MCF 10A (cell line): ENCODE measurements at regions not wholly inside any gene's neighbourhood (a gene's known extent, or its start where the extent isn't known, plus 50 kb on each side); places are given as distances from the start of the nearest gene placed in this dataset.
"Not testable (repeated sequence)": the region's sequence is repeated elsewhere in the genome, so short reads cannot be mapped to it uniquely, and the experiment has no call there.

Experiments used
- BruUV-seq: library from RNA; stranded (reverse); fragments of 400-500 nt; replicated peaks from 2 replicates; lab custom pipeline; 2021; lab: Mats Ljungman, UMichigan
- CTCF ChIA-PET: fragments of 300-600 bp; sonication (Branson Sonifier 250); formaldehyde crosslinking; extraction: SDS; loops from one replicate; lab custom pipeline; 2021; ENCODE audit warnings: antibody characterized with exemption, inconsistent platforms; lab: Yijun Ruan, JAX
- POLR2A ChIA-PET: fragments of 300-600, 350-650 bp; sonication (Branson Sonifier 250); formaldehyde crosslinking; extraction: SDS; loops from one replicate; lab custom pipeline; 2020; ENCODE audit warnings: antibody characterized with exemption, inconsistent platforms; lab: Yijun Ruan, JAX
- DNase-seq: peaks from one replicate; pipeline ENCODE4 v3.0.0-alpha.2; 2018; ENCODE audit not compliant: unreplicated experiment
- H3K27ac Mint-ChIP-seq: one replicate; pipeline ENCODE4 v1.8.0; 2022; ENCODE audit warnings: mild to moderate bottlenecking, low read depth, mixed read lengths; ENCODE audit not compliant: unreplicated experiment
- H3K27me3 Mint-ChIP-seq: one replicate; pipeline ENCODE4 v1.8.0; 2022; ENCODE audit warnings: mixed read lengths; ENCODE audit not compliant: insufficient read depth, unreplicated experiment
- H3K36me3 Mint-ChIP-seq: one replicate; pipeline ENCODE4 v1.8.0; 2022; ENCODE audit warnings: mild to moderate bottlenecking, moderate library complexity, mixed read lengths; ENCODE audit not compliant: insufficient read depth, unreplicated experiment
- H3K4me1 Mint-ChIP-seq: one replicate; pipeline ENCODE4 v1.8.0; 2022; ENCODE audit warnings: mixed read lengths; ENCODE audit not compliant: insufficient read depth, unreplicated experiment
- H3K4me3 Mint-ChIP-seq: one replicate; pipeline ENCODE4 v1.8.0; 2022; ENCODE audit warnings: mild to moderate bottlenecking, moderate library complexity, mixed read lengths; ENCODE audit not compliant: unreplicated experiment
- H3K9me3 Mint-ChIP-seq: one replicate; pipeline ENCODE4 v1.8.0; 2022; ENCODE audit warnings: mixed read lengths; ENCODE audit not compliant: unreplicated experiment
- CTCF ChIP-seq: fragments of 200-600 bp; IDR thresholded peaks from one replicate; pipeline ENCODE4 v1.8.0; 2022; ENCODE audit warnings: antibody characterized with exemption, mild to moderate bottlenecking; ENCODE audit not compliant: unreplicated experiment
- intact Hi-C: fragments of 100-400 bp; cut with micrococcal nuclease; formaldehyde crosslinking; loops from 2 replicates; pipeline ENCODE4 v1.14.1; 2022

GRCh38 chr3:40689837-40690236 is 165.1 kb downstream of the ZNF621 start:
- peaks cover 13% of the 10 kb centered on the region for H3K4me1 Mint-ChIP-seq
- POLR2A ChIA-PET = no interaction called here
- TF ChIP-seq CTCF = no peak
- no peaks in the 10 kb centered on the region for H3K27me3 Mint-ChIP-seq
- intact Hi-C loops = no loop called here
- H3K9me3 Mint-ChIP-seq = no peaks in the 10 kb centered on the region
- H3K36me3 Mint-ChIP-seq = no peaks in the 10 kb centered on the region
- no TSS peak for BruUV-seq
- CTCF ChIA-PET = interaction anchor here (0.7 to 1.0 kb wide), 2 partner anchors 9 to 163 kb away, joined by 3 to 4 read pairs; no protein-coding TSS in a partner anchor
- H3K4me3 Mint-ChIP-seq = no peak overlapping the region
- no peak overlapping the region for H3K27ac Mint-ChIP-seq
- no peak for DNase-seq

- Mint-ChIP-seq H3K9me3 (no peaks in the 10 kb centered on the region), H3K36me3 (no peaks in the 10 kb centered on the region), H3K4me1 (peaks cover 13% of the 10 kb centered on the region), H3K27me3 (no peaks in the 10 kb centered on the region), H3K27ac (peak overlapping the region; percentile 35), H3K4me3 (no peak overlapping the region)
- BruUV-seq = no TSS peak
- intact Hi-C loops = no loop called here
- ChIA-PET CTCF (interaction anchor here (0.6 to 1.0 kb wide), 5 partner anchors 8 to 1181 kb away, joined by 3 to 4 read pairs (median 3); no protein-coding TSS in a partner anchor), POLR2A (interaction anchor here (1.2 kb wide), 1 partner anchor 26 kb away, joined by 3 read pairs; no protein-coding TSS in a partner anchor)
- peak; percentile 69 for DNase-seq
- TF ChIP-seq CTCF = no peak
Measured at GRCh38 chr3:40690749-40691451, 166.1 kb downstream of the ZNF621 start.

GRCh38 chr3:40691452-40691861 is 166.7 kb downstream of the ZNF621 start:
- Mint-ChIP-seq H3K4me3 (no peak overlapping the region), H3K36me3 (no peaks in the 10 kb centered on the region), H3K27me3 (no peaks in the 10 kb centered on the region), H3K9me3 (no peaks in the 10 kb centered on the region), H3K27ac (no peak overlapping the region), H3K4me1 (peaks cover 13% of the 10 kb centered on the region)
- no peak for TF ChIP-seq CTCF
- peak; percentile 43 for DNase-seq
- CTCF ChIA-PET = no interaction called here
- intact Hi-C loops = no loop called here
- BruUV-seq = no TSS peak
- POLR2A ChIA-PET = interaction anchor here (0.9 to 1.2 kb wide), 2 partner anchors 11 to 27 kb away, joined by 3 read pairs; no protein-coding TSS in a partner anchor

- intact Hi-C loops = no loop called here
- no peaks in the 10 kb centered on the region for H3K9me3 Mint-ChIP-seq
- no TSS peak for BruUV-seq
- CTCF ChIA-PET = interaction anchor here (0.5 kb wide), 1 partner anchor 1405 kb away, joined by 3 read pairs; no protein-coding TSS in a partner anchor
- no peak overlapping the region for H3K4me3 Mint-ChIP-seq
- DNase-seq = no peak
- no peak overlapping the region for H3K27ac Mint-ChIP-seq
- H3K4me1 Mint-ChIP-seq = peaks cover 6% of the 10 kb centered on the region
- POLR2A ChIA-PET = interaction anchor here (0.6 kb wide), 1 partner anchor 1102 kb away, joined by 3 read pairs; no protein-coding TSS in a partner anchor
- TF ChIP-seq CTCF = no peak
- peaks cover 11% of the 10 kb centered on the region for H3K27me3 Mint-ChIP-seq
- H3K36me3 Mint-ChIP-seq = no peaks in the 10 kb centered on the region
Measured at GRCh38 chr3:40695848-40696247, 171.1 kb downstream of the ZNF621 start.

DNA sequence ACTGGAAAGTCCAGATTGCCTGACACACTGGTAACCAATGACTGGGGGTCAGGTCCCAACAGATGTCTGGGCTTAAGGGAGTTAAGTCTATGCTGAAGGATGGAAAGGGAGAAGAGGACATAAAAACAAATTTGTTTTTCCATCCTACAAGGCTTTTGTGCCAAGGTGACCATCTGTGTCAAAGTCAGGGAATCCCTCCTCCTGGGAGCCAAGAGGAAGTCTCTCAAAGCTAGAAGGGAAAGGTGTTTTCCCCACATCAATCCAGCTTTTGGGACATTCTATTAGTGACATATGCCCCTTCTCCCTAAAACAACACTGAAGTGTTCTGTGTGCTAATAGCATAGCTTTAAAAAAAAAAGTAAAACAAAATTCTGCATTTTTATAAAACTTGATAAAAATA is 173.9 kb downstream of the ZNF621 start:
- DNase-seq, H3K4me1 Mint-ChIP-seq, H3K27ac Mint-ChIP-seq, H3K36me3 Mint-ChIP-seq, intact Hi-C loops, H3K4me3 Mint-ChIP-seq, BruUV-seq, POLR2A ChIA-PET: not testable (repeated sequence)
- peaks cover 11% of the 10 kb centered on the region for H3K27me3 Mint-ChIP-seq
- CTCF ChIA-PET = interaction anchor here (0.6 to 1.1 kb wide), 2 partner anchors 8 to 1499 kb away, joined by 4 read pairs; no protein-coding TSS in a partner anchor
- H3K9me3 Mint-ChIP-seq = peaks cover 20% of the 10 kb centered on the region
